ENCODE measurements at regions not wholly inside any gene's neighbourhood (a gene's known extent, or its start where the extent isn't known, plus 50 kb on each side); places are given as distances from the start of the nearest gene placed in this dataset.
"Not testable (repeated sequence)": the region's sequence is repeated elsewhere in the genome, so short reads cannot be mapped to it uniquely, and the experiment has no call there.

DNA sequence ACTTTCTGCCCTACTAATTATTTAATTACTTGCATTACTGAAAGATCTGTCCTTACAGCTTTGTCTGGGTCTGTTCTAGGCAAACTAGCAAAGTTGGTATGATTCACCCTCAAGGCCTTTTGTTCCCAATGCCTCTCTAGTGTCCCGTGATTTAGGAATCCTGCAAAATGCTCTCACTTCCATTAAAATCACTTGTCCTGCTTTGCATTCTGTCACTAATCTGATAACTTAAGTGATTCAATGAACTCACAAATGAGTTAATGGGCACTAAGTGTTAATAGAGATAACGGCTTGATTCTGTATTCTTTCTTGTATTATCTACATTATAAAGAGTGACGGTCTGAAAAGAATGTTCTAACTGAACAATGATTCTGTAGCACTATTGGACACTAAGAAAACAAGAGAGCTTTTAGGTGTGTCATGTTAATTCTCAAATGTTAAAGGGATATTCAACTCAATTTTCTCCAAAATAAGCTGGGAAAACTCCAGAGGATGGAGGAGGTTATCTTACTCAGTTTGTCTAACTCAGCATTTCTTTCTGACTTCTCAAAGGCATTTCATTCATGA is 697.3 kb downstream of the CETN3 start:
- DNase-seq: no peak

DNA sequence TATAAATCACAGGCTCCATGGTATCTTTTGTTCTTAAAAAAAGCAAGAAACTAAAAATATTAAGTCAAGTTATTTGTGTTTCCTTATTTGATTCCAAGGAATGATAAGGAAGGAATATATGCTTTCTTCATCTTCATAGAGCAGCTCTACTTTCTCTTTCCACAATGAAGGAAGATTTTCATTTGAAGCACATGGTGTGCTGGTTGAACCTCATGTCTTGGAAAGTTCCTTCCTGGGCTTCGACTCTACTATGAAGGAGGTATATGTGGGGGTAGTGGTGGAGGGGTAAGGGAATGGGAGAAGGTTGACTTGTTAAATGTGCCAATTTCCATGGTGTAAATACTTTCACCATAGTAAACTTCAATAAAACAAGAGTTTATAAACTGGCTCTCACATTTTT is 698.0 kb downstream of the CETN3 start:
- no peak for DNase-seq

DNA sequence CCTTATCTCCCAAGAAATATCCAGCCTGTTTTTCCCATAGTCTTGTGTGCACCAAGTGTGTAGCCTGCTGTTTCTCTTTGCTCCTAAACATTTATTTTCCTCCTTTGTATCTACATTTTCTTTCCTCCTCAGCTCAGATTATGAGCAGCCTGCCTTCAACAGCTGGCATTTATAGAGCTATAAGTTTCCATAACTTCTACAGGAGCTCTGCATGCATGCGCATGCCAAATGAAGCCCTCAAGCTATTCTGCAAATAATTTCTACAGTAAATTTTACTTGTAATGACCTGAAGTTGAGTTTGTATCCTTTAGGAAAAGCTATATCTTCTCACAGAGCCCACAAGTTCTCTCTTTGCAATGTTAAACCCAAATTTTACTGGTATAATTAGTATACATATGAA is 699.5 kb downstream of the CETN3 start:
- no peak for DNase-seq

DNA sequence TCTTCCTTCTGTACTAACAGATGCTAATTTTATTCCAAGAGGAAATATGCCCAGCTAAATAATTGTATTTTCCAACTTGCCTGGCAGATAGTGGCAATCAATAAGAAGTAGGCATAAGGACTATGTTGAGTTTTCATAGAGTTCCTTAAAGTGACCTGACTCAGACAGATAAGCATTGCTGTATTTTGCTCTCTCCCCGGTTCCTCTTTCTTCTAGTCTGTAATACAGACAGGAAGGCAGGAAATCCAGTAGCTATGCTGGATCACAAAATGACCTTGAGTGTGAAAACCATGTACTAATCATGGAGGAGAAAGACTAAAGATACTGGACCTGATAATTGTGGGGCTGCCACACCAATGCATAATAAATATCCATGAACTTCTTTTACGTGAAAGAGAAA is 701.7 kb downstream of the CETN3 start:
- no peak for DNase-seq

DNA sequence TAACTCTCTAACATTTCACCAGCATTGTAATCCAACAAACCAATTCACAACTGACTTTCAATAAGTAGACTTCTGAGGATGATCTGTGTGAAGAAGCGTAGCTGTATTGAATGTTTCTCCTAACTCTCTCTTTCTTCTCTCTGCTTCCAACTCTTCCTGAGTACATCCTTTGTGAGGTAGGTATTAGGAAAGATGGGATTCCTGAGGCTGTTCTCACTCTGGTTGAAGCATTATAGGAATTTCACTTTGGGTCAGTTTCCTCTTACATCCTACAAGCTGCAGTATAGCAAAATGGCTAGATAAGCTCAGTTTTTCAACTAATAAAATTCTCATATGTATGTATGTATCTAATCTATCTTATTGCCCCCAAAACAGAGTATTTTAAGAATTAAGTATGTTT is 702.8 kb downstream of the CETN3 start:
- no peak for DNase-seq

DNA sequence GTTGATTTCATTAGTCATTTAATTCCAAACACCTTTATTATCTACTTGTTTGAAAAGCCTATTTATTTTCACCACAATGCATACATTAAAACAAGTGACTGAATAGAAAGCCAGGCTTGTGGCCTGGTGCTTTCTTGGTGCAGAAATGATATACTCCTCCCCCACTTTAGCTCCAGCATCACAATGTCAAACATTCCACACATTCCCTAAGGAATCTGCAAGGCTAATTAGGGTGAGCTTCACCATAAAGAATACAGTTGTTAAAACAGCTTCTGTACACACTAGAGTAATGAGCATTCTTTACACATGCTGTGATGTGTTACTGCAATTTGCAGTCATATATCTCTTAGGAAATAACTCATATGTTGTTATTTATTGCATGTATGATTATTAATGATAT is 705.7 kb downstream of the CETN3 start:
- no peak for DNase-seq

DNA sequence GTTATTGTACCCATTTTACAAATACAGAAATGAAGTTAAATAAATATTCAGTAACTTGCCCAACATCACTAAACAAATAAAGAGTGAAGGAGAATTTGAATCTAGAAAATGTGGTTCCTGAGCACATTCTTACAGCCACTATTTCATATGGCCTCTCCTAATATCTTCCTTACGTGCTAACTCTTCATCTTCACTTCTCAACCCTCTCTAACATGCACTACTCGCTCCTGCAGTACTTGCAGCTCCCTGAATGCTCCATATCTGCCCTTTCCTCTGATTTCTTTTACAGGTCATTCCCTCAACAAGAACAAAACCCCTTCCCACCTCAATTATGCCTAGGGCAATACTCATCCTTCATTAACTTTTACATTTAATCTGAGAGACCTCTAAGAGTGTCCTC is 711.5 kb downstream of the CETN3 start:
- no peak for DNase-seq

DNA sequence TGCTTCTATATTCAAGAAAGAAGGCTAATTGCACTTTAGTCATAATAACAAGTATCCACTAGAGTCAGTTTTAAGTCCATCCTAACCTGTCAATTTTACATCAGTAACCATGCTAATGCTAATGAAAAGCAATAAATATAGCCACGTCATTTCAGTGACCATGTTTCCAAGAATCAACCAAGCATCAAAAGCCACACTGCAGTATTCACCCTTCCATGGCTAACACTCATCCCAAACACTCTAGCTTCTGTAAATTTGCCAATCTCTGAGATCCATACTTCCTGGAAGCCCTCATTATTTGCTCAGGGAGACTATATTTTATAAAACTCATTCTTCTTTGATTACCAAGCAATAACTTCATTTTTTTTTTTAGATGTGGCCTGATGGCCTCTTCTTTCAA is 712.0 kb downstream of the CETN3 start:
- peak in 1 of 3 experiments; percentile 17 for DNase-seq

DNA sequence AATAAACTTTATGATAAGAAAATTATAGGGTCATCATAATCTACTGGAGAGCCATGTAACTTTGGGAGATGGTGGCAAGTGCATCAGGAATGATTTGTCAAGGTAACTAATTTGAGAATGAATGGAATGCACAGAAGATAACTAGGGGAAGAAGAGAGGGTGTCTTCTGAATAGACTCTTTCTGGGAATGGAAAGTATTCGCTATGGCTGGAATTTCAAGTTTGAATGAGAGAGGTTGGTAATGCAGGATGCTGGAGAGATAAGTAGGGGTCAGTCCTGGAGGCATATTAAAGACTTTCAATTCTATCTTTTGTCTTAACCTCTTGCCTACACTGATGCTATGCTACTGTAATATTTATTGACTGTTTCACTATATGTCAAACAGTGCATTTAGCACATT is 714.2 kb downstream of the CETN3 start:
- no peak for DNase-seq

DNA sequence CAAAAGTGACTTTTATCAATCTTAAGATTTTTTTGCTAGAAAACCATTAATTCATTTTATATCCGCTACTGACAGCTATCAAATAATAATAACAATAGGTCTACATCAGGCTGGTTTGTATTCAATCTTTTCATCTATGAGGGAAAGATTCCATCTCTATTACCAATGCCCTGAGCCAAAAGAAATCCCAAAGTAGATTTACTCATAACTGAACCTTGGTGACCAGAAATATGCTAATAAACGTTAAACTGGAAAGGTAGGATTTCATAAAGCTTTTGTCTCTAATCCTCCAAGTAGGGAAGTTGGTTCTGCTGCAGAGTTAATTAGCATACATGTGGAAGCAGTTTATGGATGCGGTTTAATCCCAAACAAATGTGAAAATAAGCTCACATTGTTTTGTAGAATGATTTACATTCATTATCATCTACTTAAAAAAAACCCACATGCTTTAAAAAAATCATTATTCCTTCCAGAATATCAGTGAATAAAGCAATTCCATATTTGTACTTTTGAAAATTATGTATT is 715.5 kb downstream of the CETN3 start:
- no peak for DNase-seq

DNA sequence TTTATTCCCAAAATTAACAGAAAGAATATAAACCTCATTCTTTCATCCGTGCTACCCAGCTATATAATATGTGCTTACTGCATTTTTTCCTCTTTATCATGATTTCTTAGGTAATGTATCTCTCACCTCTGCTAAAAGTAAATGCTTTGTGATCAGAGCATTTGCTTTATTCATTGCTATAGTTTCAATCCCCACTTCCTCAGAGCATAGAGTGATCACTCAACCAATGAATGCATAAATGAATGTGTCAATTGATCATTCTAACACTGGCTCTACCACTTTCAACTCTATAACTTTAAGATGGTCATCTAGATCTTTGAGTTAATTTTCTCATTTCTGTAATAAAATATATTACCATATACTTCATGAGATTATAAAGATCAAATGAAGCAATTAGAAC is 719.2 kb downstream of the CETN3 start:
- DNase-seq: no peak

DNA sequence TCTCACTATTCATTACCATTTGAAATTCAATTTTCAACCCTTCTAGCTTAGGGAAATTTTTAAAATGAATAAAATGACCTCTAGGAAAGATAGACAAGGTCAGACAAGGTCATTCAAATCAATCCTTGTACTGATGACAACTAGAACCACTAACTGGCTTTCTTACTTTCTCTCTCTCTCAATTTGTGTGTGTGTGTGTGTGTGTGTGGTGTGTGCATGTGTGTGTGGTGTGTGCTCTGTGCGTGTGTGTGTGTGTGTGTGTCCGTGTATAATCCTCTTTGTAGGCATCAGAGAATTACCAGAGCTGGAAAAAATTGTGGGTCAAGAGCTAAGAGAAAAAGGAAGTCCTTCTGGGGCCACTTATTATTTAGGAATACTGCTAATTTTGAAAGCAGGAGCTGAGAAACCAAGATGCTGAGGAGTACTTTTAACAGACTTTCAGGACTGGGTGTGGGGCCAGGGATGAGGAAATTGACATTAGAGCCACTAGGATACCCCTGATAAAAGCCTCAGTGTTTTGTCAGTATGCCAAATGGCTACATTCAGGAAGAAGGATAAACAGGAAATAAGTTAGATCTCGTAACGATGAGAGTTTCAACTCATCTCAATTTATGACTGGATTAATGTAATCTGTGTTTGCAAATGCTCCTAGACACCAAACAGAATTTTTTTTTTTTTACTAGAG is 723.3 kb downstream of the CETN3 start:
- no peak for DNase-seq

DNA sequence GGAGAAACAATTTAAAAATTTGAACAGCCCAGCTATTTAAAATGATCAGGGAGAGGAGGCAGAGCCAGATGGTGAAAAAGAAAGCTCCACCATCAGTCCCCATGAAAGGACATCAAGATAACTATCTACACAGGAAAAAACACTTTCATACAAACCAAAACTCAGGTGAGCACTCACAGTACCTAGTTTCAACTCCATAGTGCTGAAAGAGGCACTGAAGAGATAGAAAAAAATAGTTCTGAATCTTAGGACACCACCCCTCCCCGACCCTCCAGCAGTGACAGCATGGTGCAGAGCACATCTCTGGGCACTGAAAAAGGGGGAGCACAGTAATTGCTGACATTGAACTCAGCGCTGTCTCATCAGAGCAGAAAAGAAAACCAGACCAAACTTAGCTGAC is 732.9 kb downstream of the CETN3 start:
- DNase-seq: no peak

DNA sequence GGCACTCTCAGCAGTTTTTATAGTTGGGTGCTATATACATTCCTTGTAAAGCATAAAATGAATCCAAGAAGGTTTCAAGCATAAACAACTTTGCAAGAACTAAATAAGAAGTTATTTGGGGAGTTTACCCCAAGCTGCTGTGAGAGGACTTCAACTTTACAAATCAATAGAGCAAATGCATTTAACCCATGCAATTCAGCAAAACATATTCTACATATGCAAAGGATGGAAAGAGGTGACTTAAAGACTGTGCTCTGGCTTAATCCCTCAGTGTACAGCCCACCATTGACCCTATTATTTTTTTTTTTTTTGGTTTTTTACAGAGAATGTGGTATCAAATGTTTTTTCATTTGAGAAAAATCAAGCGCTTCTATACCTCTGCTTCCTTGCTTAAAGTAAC is 736.5 kb downstream of the CETN3 start:
- DNase-seq: no peak

DNA sequence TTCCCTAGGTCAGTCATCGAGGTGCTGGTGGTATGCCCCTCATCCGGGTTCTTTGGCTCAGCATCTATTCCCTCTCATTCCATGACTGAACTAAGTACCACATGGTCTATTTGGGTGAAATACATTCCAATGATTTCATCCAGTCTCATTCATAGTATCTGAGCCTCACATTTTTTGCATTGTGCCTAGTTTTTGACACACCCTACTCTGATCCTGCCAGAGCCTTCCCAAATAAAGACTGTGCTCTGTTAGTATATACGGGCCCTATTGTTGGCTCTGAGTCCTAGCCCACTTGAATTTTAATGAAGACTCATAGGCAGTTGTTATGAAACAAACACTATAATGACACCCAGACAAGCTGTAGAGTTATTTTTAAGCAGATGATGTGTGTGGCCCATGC is 740.7 kb downstream of the CETN3 start:
- DNase-seq: no peak

DNA sequence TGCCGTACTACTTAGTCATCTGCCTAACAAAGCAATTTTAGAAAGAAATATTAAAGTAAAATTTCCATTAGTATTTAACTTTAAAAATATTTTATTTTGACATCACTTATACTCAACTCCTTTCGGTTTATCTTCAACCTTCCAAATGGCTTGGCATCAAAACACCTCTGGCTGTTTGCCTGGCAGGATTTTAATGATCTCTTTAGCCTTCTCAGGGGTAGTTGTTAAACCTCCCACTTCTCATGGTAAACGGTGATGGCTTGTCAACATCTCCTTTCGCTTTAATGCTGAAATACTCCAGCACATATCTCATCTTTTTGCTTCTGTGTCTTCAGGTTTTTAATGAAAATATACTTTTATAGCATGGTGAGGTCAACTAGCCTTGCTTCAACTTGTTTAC is 747.1 kb downstream of the CETN3 start:
- DNase-seq: no peak

DNA sequence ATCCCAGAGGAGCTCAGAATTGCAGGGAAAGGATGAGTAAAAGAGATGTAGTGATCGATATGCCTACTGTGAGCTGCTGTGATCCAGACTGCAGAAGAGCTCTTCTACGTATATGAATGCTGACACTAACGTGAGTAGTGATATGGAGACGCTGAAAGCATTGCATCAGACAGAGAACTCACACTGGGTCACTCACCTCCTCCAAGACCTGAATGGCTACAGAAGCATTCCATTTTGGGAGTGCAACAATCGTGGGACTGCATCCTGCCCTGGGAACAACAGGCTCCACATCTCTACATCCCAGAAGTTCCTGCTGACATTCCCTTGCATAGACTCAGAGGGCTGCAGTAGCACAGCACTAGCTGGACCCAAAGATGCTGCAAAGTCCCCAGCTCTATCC is 755.9 kb upstream of the MEF2C start:
- DNase-seq: no peak

DNA sequence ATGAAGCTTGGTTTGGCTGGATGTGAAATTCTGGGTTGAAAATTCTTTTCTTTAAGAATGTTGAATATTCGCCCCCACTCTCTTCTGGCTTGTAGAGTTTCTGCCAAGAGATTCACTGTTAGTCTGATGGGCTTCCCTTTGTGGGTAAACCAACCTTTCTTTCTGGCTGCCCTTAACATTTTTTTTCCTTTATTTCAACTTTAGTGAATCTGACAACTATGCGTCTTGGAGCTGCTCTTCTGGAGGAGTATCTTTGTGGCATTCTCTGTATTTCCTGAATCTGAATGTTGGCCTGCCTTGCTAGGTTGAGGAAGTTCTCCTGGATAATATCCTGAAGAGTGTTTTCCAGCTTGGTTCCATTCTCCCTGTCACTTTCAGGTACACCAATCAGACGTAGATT is 751.2 kb upstream of the MEF2C start:
- not testable (repeated sequence) for DNase-seq

DNA sequence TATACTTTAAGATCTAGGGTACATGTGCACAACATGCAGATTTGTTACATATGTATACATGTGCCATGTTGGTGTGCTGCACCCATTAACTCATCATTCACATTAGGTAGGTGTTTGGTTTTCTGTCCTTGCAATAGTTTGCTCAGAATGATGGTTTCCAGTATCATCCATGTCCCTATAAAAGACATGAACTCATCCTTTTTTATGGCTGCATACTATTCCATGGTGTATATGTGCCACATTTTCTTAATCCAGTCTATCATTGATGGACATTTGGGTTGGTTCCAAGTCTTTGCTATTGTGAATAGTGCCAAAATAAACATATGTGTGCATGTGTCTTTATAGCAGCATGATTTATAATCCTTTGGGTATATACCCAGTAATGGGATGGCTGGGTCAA is 747.1 kb upstream of the MEF2C start:
- not testable (repeated sequence) for DNase-seq

DNA sequence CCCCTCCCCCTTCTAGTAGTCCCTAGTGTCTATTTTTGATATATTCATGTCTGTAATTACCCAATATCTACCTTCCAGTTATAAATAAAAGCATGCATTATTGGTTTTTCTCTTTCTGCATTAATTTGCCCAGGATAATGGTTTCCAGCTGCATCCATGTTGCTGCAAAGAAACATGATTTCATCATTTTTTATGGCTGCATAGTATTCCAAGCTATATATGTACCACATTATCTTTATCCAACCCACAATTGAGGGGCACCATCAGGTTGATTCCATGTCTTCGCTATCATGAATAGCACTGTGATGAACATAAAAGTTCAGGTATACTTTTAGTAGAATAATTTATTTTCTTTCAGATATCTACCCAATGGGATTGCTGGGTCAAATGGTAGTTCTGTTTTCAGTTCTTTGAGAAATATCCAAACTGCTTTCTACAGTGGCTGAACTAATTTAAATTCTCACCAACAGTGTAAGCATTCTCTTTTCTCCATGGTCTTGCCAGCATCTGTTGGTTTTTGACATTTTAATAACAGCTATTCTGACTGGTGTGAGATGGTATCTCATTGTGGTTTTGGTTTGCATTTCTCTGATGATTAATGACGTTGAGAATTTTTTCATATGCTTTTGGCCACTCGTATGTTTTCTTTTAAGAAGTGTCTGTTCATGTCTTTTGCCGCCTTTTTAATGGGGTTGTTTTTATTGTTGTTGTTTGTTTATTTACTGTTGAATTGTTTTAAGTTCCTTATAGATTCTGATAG is 746.1 kb upstream of the MEF2C start:
- DNase-seq: no peak

DNA sequence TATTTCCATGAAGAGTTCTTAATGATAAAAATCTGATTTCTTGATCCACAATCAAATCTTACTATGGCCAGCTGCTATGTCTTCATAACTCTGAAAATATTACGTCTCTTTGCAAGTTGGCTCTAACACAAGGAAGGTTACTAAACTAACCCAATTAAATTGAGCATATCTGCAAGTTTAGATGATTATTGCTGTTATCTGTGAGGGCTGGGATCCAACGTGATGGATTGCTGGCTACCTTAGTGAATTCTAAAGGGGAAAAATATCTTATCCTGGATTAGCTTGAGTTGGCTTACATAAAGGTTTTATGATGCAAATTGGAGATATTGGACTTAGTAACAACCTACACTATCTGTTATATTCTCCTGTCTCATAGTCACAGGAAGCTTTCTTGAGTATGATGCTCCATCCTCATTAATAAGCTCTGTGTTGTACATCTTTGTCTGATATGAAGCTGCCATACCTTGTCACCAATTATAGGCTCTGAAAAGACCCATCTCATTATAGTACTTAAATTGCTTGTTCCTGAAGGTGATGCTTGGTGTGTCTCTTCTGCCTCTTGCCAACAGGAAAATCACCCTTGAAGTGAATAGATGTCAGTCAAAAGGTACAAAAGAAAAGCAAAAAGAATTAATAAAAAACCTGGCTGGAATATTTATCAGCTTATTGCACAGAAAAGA is 733.0 kb upstream of the MEF2C start:
- peak in 1 of 3 experiments; percentile 2 for DNase-seq

DNA sequence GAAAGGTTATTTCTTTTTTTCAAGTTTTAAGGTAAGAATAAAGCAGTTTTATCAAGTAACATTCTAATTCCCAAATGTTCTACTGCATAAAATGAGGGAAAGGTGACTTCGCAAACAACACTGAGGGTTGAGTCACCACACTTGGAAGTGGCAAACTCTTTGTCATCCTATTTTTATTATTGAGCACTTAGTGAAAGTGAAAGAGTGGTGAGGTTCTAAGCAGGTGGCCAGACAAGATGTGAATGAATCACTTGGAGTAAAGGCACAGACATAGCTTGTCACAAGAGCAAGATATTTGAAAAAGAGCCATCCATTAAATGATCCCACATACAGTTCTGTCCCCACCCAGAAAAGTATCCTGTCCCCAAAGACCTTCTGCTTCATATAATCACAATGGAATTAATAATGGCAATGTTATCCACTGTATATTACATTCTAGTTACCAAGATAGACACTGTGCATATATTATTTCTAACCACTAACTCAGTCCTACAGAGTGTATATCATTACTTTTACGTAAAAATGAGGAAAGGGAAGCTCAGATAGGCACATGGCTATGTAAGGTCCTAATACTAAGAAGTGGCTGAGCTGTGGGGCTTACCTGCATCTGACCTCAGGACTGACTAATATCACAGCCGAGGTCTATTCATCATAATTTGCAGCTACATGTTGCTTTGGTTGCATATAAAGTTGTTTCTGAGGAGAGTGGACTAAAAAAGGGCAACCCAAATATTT is 730.4 kb upstream of the MEF2C start:
- DNase-seq: no peak
